H9 (cell line): ENCODE measurements at regions not wholly inside any gene's neighbourhood (a gene's known extent, or its start where the extent isn't known, plus 50 kb on each side); places are given as distances from the start of the nearest gene placed in this dataset.

Experiments
- DNase-seq: peaks from one replicate; pipeline ENCODE4 v3.0.0-alpha.2; 2017
- H2AFZ ChIP-seq: one replicate; pipeline ENCODE4 v1.6.1; 2013; ENCODE audit warnings: mild to moderate bottlenecking, low read length, control low read depth, moderate library complexity
- H2AK5ac ChIP-seq: 2 replicates; pipeline ENCODE4 v1.6.1; 2013; ENCODE audit warnings: low read length, control low read depth, mixed read lengths; ENCODE audit not compliant: insufficient read length
- H2BK120ac ChIP-seq: one replicate; pipeline ENCODE4 v1.6.1; 2013; ENCODE audit warnings: low read depth, mild to moderate bottlenecking, low read length, control low read depth, inconsistent platforms; ENCODE audit not compliant: poor library complexity, severe bottlenecking
- H2BK12ac ChIP-seq: 2 replicates; pipeline ENCODE4 v1.6.1; 2013; ENCODE audit warnings: low read length, control low read depth, mixed read lengths, low read depth; ENCODE audit not compliant: insufficient read length
- H2BK15ac ChIP-seq: 2 replicates; pipeline ENCODE4 v1.6.1; 2013; ENCODE audit warnings: low read depth, low read length, control low read depth
- H2BK20ac ChIP-seq: one replicate; pipeline ENCODE4 v1.6.1; 2013; ENCODE audit warnings: low read depth, mild to moderate bottlenecking, low read length, control low read depth, inconsistent platforms; ENCODE audit not compliant: poor library complexity, severe bottlenecking
- H2BK5ac ChIP-seq: 2 replicates; pipeline ENCODE4 v1.6.1; 2013; ENCODE audit warnings: low read length, control low read depth, mixed read lengths; ENCODE audit not compliant: insufficient read length
- H3K14ac ChIP-seq: 2 replicates; pipeline ENCODE4 v1.6.1; 2013; ENCODE audit warnings: low read length, control low read depth; ENCODE audit not compliant: insufficient read depth
- H3K18ac ChIP-seq: 2 replicates; pipeline ENCODE4 v1.6.1; 2013; ENCODE audit warnings: low read depth, mild to moderate bottlenecking, mixed read lengths, low read length, control low read depth; ENCODE audit not compliant: insufficient read length
- H3K23ac ChIP-seq: 2 replicates; pipeline ENCODE4 v1.6.1; 2013; ENCODE audit warnings: low read length, control low read depth, mixed read lengths, low read depth; ENCODE audit not compliant: insufficient read length
- H3K23me2 ChIP-seq: 2 replicates; pipeline ENCODE4 v1.6.1; 2013; ENCODE audit warnings: low read depth, mild to moderate bottlenecking, mixed read lengths, low read length, control low read depth; ENCODE audit not compliant: insufficient read length, poor library complexity, severe bottlenecking
- H3K27ac ChIP-seq: 2 replicates; pipeline ENCODE4 v1.5.1; 2013; ENCODE audit warnings: low read length, control low read depth, mixed read lengths, low read depth; ENCODE audit not compliant: insufficient read length
- H3K27me3 ChIP-seq: 2 replicates; pipeline ENCODE4 v1.6.1; 2013; ENCODE audit warnings: low read length, control low read depth, inconsistent platforms; ENCODE audit not compliant: insufficient read depth
- H3K4ac ChIP-seq: 2 replicates; pipeline ENCODE4 v1.6.1; 2013; ENCODE audit warnings: low read depth, mild to moderate bottlenecking, control low read depth, inconsistent platforms, low read length, moderate library complexity
- H3K4me1 ChIP-seq: 2 replicates; pipeline ENCODE4 v1.6.1; 2013; ENCODE audit warnings: low read length, control low read depth, inconsistent platforms; ENCODE audit not compliant: insufficient read depth
- H3K4me2 ChIP-seq: 2 replicates; pipeline ENCODE4 v1.6.1; 2013; ENCODE audit warnings: low read length, control low read depth, mixed read lengths; ENCODE audit not compliant: insufficient read length, insufficient read depth
- H3K56ac ChIP-seq: 2 replicates; pipeline ENCODE4 v1.6.1; 2013; ENCODE audit warnings: low read depth, mild to moderate bottlenecking, mixed read lengths, low read length, control low read depth; ENCODE audit not compliant: insufficient read length
- H3K79me1 ChIP-seq: 2 replicates; pipeline ENCODE4 v1.6.1; 2013; ENCODE audit warnings: low read depth, mild to moderate bottlenecking, moderate library complexity, low read length, control low read depth, inconsistent platforms; ENCODE audit not compliant: insufficient read depth, poor library complexity, severe bottlenecking
- H3K79me2 ChIP-seq: 2 replicates; pipeline ENCODE4 v1.6.1; 2013; ENCODE audit warnings: low read length, control low read depth, inconsistent platforms; ENCODE audit not compliant: insufficient read depth
- H3K9ac ChIP-seq: 2 replicates; pipeline ENCODE4 v1.6.1; 2013; ENCODE audit warnings: low read length, control low read depth, mixed read lengths; ENCODE audit not compliant: insufficient read length; ENCODE audit errors: extremely low read depth
- H3K9me3 ChIP-seq: one replicate; pipeline ENCODE4 v1.6.1; 2013; ENCODE audit warnings: low read depth, low read length, inconsistent platforms; ENCODE audit not compliant: control insufficient read depth
- H3T11ph ChIP-seq: one replicate; pipeline ENCODE4 v1.6.1; 2013; ENCODE audit warnings: mild to moderate bottlenecking, low read length, control low read depth, inconsistent platforms
- H4K20me1 ChIP-seq: one replicate; pipeline ENCODE4 v1.6.1; 2013; ENCODE audit not compliant: control insufficient read depth, insufficient read length, insufficient read depth
- H4K5ac ChIP-seq: 2 replicates; pipeline ENCODE4 v1.6.1; 2013; ENCODE audit warnings: low read depth, mild to moderate bottlenecking, mixed read lengths, low read length, control low read depth; ENCODE audit not compliant: insufficient read length
- H4K8ac ChIP-seq: replicated peaks from 2 replicates; pipeline ENCODE4 v1.6.1; 2013; ENCODE audit warnings: low read length, control low read depth, mixed read lengths, low read depth; ENCODE audit not compliant: insufficient read length
- H4K91ac ChIP-seq: 2 replicates; pipeline ENCODE4 v1.6.1; 2013; ENCODE audit warnings: low read depth, mild to moderate bottlenecking, moderate library complexity, mixed read lengths, low read length, control low read depth; ENCODE audit not compliant: insufficient read length
- H3K27ac Mint-ChIP-seq, 3 experiments: 2 replicates in 2 of 3; 3 replicates in 1 of 3; pipeline ENCODE4 v1.8.0; 2020 to 2021; ENCODE audit warnings: mixed read lengths in 3 of 3, mild to moderate bottlenecking in 1 of 3, moderate library complexity in 1 of 3
- H3K27me3 Mint-ChIP-seq: 2 replicates; pipeline ENCODE4 v1.8.0; 2021; ENCODE audit warnings: low read depth, mild to moderate bottlenecking, moderate library complexity, mixed read lengths
- H3K36me3 Mint-ChIP-seq, 3 experiments: 2 replicates in 2 of 3; 3 replicates in 1 of 3; pipeline ENCODE4 v1.8.0; 2020 to 2021; ENCODE audit warnings: low read depth in 3 of 3, mixed read lengths in 3 of 3; ENCODE audit not compliant: insufficient read depth in 1 of 3
- H3K4me1 Mint-ChIP-seq, 2 experiments: 2 replicates each; pipeline ENCODE4 v1.8.0; 2020; ENCODE audit warnings: mixed read lengths in 2 of 2
- H3K4me3 Mint-ChIP-seq, 2 experiments: 2 replicates in 1 of 2; 3 replicates in 1 of 2; pipeline ENCODE4 v1.8.0; 2020 to 2021; ENCODE audit warnings: mild to moderate bottlenecking in 2 of 2, mixed read lengths in 2 of 2, moderate library complexity in 1 of 2
- H3K9me3 Mint-ChIP-seq, 2 experiments: 2 replicates in 1 of 2; 3 replicates in 1 of 2; pipeline ENCODE4 v1.8.0; 2020; ENCODE audit warnings: mild to moderate bottlenecking in 2 of 2, mixed read lengths in 2 of 2, moderate library complexity in 1 of 2
- WGBS: extraction: QIAGEN DNeasy Blood & Tissue Kit; methylation state at CpG from one replicate; pipeline ENCODE4 v1.1.7; 2013; ENCODE audit warnings: missing lambda C conversion rate, low lambda C conversion rate, mixed read lengths; ENCODE audit not compliant: insufficient read length; ENCODE audit errors: extremely low coverage; 5-methylcytosine and 5-hydroxymethylcytosine counted together
- TF ChIP-seq, protein P1 (sequence below): fragments of 200-600 bp; sonication (generic); conservative IDR thresholded peaks from 3 replicates; pipeline ENCODE4 v1.8.0; 2021; ENCODE audit warnings: antibody characterized with exemption, mild to moderate bottlenecking

GRCh38 chr4:11596989-11597388 lies 168.3 kb upstream of the HS3ST1 start:
- H3K9me3 ChIP-seq, result no peaks in the 10 kb centered on the region
- no peak overlapping the region for H2AK5ac ChIP-seq
- no peak overlapping the region for H3K23ac ChIP-seq
- H2AFZ ChIP-seq, result no peak overlapping the region
- H4K20me1 ChIP-seq, result no peaks in the 10 kb centered on the region
- no peak overlapping the region for H3K27ac ChIP-seq
- WGBS, result no CpG with 5 or more reads among the region's 2 CpGs
- H3K4me2 ChIP-seq, result no peak overlapping the region
- Mint-ChIP-seq H3K9me3 (no peaks in the 10 kb centered on the region), H3K4me1 (peaks cover 6% of the 10 kb centered on the region in 2 experiments), H3K27ac (no peak overlapping the region), H3K27me3 (no peaks in the 10 kb centered on the region), H3K36me3 (no peaks in the 10 kb centered on the region), H3K4me3 (no peak overlapping the region)
- no peak overlapping the region for H2BK120ac ChIP-seq
- H3K14ac ChIP-seq, result no peak overlapping the region
- no peak overlapping the region for H2BK12ac ChIP-seq
- TF ChIP-seq, protein P1, sequence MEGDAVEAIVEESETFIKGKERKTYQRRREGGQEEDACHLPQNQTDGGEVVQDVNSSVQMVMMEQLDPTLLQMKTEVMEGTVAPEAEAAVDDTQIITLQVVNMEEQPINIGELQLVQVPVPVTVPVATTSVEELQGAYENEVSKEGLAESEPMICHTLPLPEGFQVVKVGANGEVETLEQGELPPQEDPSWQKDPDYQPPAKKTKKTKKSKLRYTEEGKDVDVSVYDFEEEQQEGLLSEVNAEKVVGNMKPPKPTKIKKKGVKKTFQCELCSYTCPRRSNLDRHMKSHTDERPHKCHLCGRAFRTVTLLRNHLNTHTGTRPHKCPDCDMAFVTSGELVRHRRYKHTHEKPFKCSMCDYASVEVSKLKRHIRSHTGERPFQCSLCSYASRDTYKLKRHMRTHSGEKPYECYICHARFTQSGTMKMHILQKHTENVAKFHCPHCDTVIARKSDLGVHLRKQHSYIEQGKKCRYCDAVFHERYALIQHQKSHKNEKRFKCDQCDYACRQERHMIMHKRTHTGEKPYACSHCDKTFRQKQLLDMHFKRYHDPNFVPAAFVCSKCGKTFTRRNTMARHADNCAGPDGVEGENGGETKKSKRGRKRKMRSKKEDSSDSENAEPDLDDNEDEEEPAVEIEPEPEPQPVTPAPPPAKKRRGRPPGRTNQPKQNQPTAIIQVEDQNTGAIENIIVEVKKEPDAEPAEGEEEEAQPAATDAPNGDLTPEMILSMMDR, result no peak
- no peak overlapping the region for H4K5ac ChIP-seq
- H3K27me3 ChIP-seq, result no peaks in the 10 kb centered on the region
- H2BK15ac ChIP-seq, result no peak overlapping the region
- no peak overlapping the region for H4K91ac ChIP-seq
- no peak overlapping the region for H3T11ph ChIP-seq
- no peaks in the 10 kb centered on the region for H3K79me1 ChIP-seq
- no peak for DNase-seq
- H3K23me2 ChIP-seq, result no peaks in the 10 kb centered on the region
- H3K4ac ChIP-seq, result no peak overlapping the region
- H2BK5ac ChIP-seq, result no peak overlapping the region
- H3K79me2 ChIP-seq, result no peaks in the 10 kb centered on the region
- H4K8ac ChIP-seq, result no peak overlapping the region
- no peak overlapping the region for H3K18ac ChIP-seq
- H3K9ac ChIP-seq, result no peak overlapping the region
- no peak overlapping the region for H2BK20ac ChIP-seq
- H3K56ac ChIP-seq, result no peak overlapping the region
- no peaks in the 10 kb centered on the region; the same call in 1 of the 2 replicates for H3K4me1 ChIP-seq
